Activated T-cell treated with anti-CD3 and anti-CD28 coated beads for 48 hours (primary cell): ENCODE measurements at regions not wholly inside any gene's neighbourhood (a gene's known extent, or its start where the extent isn't known, plus 50 kb on each side); places are given as distances from the start of the nearest gene placed in this dataset.
"Not testable (repeated sequence)": the region's sequence is repeated elsewhere in the genome, so short reads cannot be mapped to it uniquely, and the experiment has no call there.

ENCODE experiments used
- DNase-seq: peaks from one replicate; pipeline ENCODE4 v3.0.0-alpha.2; 2020; ENCODE audit warnings: low read depth

GRCh38 chr11:114805431-114805830, 127.1 kb downstream of the NXPE2 start:
- DNase-seq: not testable (repeated sequence)

GRCh38 chr11:114811971-114812370, 133.6 kb downstream of the NXPE2 start:
- DNase-seq: no peak

GRCh38 chr11:114812733-114813132, 134.4 kb downstream of the NXPE2 start:
- DNase-seq: no peak

GRCh38 chr11:114813189-114813718, 134.9 kb downstream of the NXPE2 start:
- no peak for DNase-seq

- no peak for DNase-seq
Observed at GRCh38 chr11:114815176-114815575, 136.8 kb downstream of the NXPE2 start.

- DNase-seq: no peak
Observed at GRCh38 chr11:114815761-114816160, 137.4 kb downstream of the NXPE2 start.

- DNase-seq: no peak
Observed at GRCh38 chr11:114816791-114817190, 138.5 kb downstream of the NXPE2 start.

GRCh38 chr11:114818382-114818781, 140.1 kb downstream of the NXPE2 start:
- DNase-seq: no peak

- no peak for DNase-seq
Observed at GRCh38 chr11:114819028-114819427, 140.7 kb downstream of the NXPE2 start.

GRCh38 chr11:114820621-114821020, 142.3 kb downstream of the NXPE2 start:
- no peak for DNase-seq

- no peak for DNase-seq
Observed at GRCh38 chr11:114821621-114822412, 143.5 kb downstream of the NXPE2 start.

- no peak for DNase-seq
Observed at GRCh38 chr11:114826910-114827442, 148.6 kb downstream of the NXPE2 start.

GRCh38 chr11:114827736-114828135, 149.4 kb downstream of the NXPE2 start:
- no peak for DNase-seq

- no peak for DNase-seq
Observed at GRCh38 chr11:114832532-114833125, 154.3 kb downstream of the NXPE2 start.

- no peak for DNase-seq
Observed at GRCh38 chr11:114836161-114836560, 157.8 kb downstream of the NXPE2 start.

GRCh38 chr11:114844896-114845295, 166.6 kb downstream of the NXPE2 start:
- DNase-seq: no peak

- DNase-seq: no peak
Observed at GRCh38 chr11:114845766-114846415, 167.6 kb downstream of the NXPE2 start.

- no peak for DNase-seq
Observed at GRCh38 chr11:114846416-114846791, 168.1 kb downstream of the NXPE2 start.

- DNase-seq: no peak
Observed at GRCh38 chr11:114847306-114847975, 169.1 kb downstream of the NXPE2 start.

GRCh38 chr11:114848027-114848426, 169.7 kb downstream of the NXPE2 start:
- DNase-seq: no peak

- no peak for DNase-seq
Observed at GRCh38 chr11:114857281-114857680, 179.0 kb downstream of the NXPE2 start.

- no peak for DNase-seq
Observed at GRCh38 chr11:114864896-114865295, 186.6 kb downstream of the NXPE2 start.
